ENCODE measurements at regions not wholly inside any gene's neighbourhood (a gene's known extent, or its start where the extent isn't known, plus 50 kb on each side); places are given as distances from the start of the nearest gene placed in this dataset.

GRCh38 chr21:16535102-16535422 lies 805.3 kb downstream of the USP25 start:
- TF ChIP-seq CTCF (IDR thresholded peaks at IDR 0.05; ENCODE audit: low read depth, low read length) (no peak), EZH2phosphoT487 (IDR thresholded peaks at IDR 0.05; ENCODE audit: low read depth) (no peak)
